GM12875 (cell line): ENCODE measurements at regions not wholly inside any gene's neighbourhood (a gene's known extent, or its start where the extent isn't known, plus 50 kb on each side); places are given as distances from the start of the nearest gene placed in this dataset.

Experiments
- H3K4me3 ChIP-seq: one replicate; pipeline ENCODE4 v1.5.1; 2011; ENCODE audit warnings: low read depth, low read length, control low read depth
- CTCF ChIP-seq: IDR thresholded peaks from 2 replicates; pipeline ENCODE4 v1.5.1; 2011; ENCODE audit warnings: low read depth, mild to moderate bottlenecking, control low read depth, inconsistent platforms, low read length, moderate library complexity, borderline replicate concordance; ENCODE audit not compliant: insufficient read depth

- TF ChIP-seq CTCF, result no peak
- no peak overlapping the region for H3K4me3 ChIP-seq
Observed at GRCh38 chrX:13131396-13132137, 87.1 kb upstream of the FAM9C start.

- no peak overlapping the region for H3K4me3 ChIP-seq
- no peak for TF ChIP-seq CTCF
Observed at GRCh38 chrX:13130816-13131215, 86.4 kb upstream of the FAM9C start.

- TF ChIP-seq CTCF, result no peak
Observed at GRCh38 chrX:13128104-13128503, 83.7 kb upstream of the FAM9C start.

GRCh38 chrX:13126775-13127174 is 82.4 kb upstream of the FAM9C start:
- TF ChIP-seq CTCF, result no peak
- H3K4me3 ChIP-seq, result no peak overlapping the region

More at GRCh38 chrX:13128104-13128503, 83.7 kb upstream of the FAM9C start:
- H3K4me3 ChIP-seq, result no peak overlapping the region

DNA sequence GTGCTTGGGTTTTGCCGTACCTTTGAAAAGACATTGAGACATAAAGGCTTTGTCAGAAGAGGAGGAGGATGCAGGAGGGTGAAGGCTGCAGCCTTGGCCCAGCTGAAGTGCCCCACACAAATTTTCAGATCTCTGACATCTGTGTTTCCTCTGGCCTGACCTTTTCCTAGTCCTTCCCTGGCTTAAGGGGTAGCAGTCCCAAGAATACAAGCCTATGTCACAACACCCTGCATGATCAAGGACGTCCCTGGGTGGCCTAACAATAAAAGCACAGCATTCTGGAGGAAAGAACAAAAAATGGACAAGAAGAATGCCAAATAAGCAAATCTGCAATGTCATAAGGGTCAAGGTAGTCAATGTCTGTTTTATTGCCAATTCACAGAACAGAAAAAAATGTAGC is 80.8 kb upstream of the FAM9C start:
- no peak overlapping the region for H3K4me3 ChIP-seq
- TF ChIP-seq CTCF, result no peak

- H3K4me3 ChIP-seq, result no peak overlapping the region
- no peak for TF ChIP-seq CTCF
Observed at GRCh38 chrX:13123857-13124345, 79.5 kb upstream of the FAM9C start.

- H3K4me3 ChIP-seq, result no peak overlapping the region
- TF ChIP-seq CTCF, result no peak
Observed at GRCh38 chrX:13123247-13123856, 78.9 kb upstream of the FAM9C start.
